ENCODE measurements at regions not wholly inside any gene's neighbourhood (a gene's known extent, or its start where the extent isn't known, plus 50 kb on each side); places are given as distances from the start of the nearest gene placed in this dataset.
"Not testable (repeated sequence)": the region's sequence is repeated elsewhere in the genome, so short reads cannot be mapped to it uniquely, and the experiment has no call there.

- DNase-seq (ENCODE audit: low read depth), result no peak
Measured at GRCh38 chr5:117624201-117624600, 1049.6 kb upstream of the SEMA6A start.

- DNase-seq (ENCODE audit: low read depth), result no peak
Measured at GRCh38 chr5:117623042-117623805, 1048.6 kb upstream of the SEMA6A start.

GRCh38 chr5:117621921-117622320, 1047.3 kb upstream of the SEMA6A start:
- DNase-seq (ENCODE audit: low read depth), result no peak

- DNase-seq (ENCODE audit: low read depth), result no peak
Measured at GRCh38 chr5:117615226-117615625, 1040.6 kb upstream of the SEMA6A start.

- no peak for DNase-seq (ENCODE audit: low read depth)
Measured at GRCh38 chr5:117614408-117614807, 1039.8 kb upstream of the SEMA6A start.

- DNase-seq (ENCODE audit: low read depth), result no peak
Measured at GRCh38 chr5:117604845-117605244, 1030.2 kb upstream of the SEMA6A start.

GRCh38 chr5:117599811-117600210, 1025.2 kb upstream of the SEMA6A start:
- DNase-seq (ENCODE audit: low read depth), result not testable (repeated sequence)

- no peak for DNase-seq (ENCODE audit: low read depth)
Measured at GRCh38 chr5:117594166-117594565, 1019.5 kb upstream of the SEMA6A start.

- no peak for DNase-seq (ENCODE audit: low read depth)
Measured at GRCh38 chr5:117590944-117591343, 1016.3 kb upstream of the SEMA6A start.

- no peak for DNase-seq (ENCODE audit: low read depth)
Measured at GRCh38 chr5:117588611-117589010, 1014.0 kb upstream of the SEMA6A start.

- no peak for DNase-seq (ENCODE audit: low read depth)
Measured at GRCh38 chr5:117587111-117587510, 1012.5 kb upstream of the SEMA6A start.

GRCh38 chr5:117568622-117569021, 994.0 kb upstream of the SEMA6A start:
- DNase-seq (ENCODE audit: low read depth), result no peak

GRCh38 chr5:117568126-117568525, 993.5 kb upstream of the SEMA6A start:
- DNase-seq (ENCODE audit: low read depth), result no peak

GRCh38 chr5:117562647-117563046, 988.0 kb upstream of the SEMA6A start:
- DNase-seq (ENCODE audit: low read depth), result no peak

- DNase-seq (ENCODE audit: low read depth), result no peak
Measured at GRCh38 chr5:117561531-117561930, 986.9 kb upstream of the SEMA6A start.

GRCh38 chr5:117559005-117559844, 984.6 kb upstream of the SEMA6A start:
- no peak for DNase-seq (ENCODE audit: low read depth)

- DNase-seq (ENCODE audit: low read depth), result no peak
Measured at GRCh38 chr5:117551236-117551635, 976.6 kb upstream of the SEMA6A start.

GRCh38 chr5:117547192-117547591, 972.6 kb upstream of the SEMA6A start:
- no peak for DNase-seq (ENCODE audit: low read depth)

- no peak for DNase-seq (ENCODE audit: low read depth)
Measured at GRCh38 chr5:117539692-117540091, 965.1 kb upstream of the SEMA6A start.

- DNase-seq (ENCODE audit: low read depth), result no peak
Measured at GRCh38 chr5:117533792-117534191, 959.2 kb upstream of the SEMA6A start.

- not testable (repeated sequence) for DNase-seq (ENCODE audit: low read depth)
Measured at GRCh38 chr5:117533051-117533670, 958.5 kb upstream of the SEMA6A start.

GRCh38 chr5:117519957-117520500, 945.4 kb upstream of the SEMA6A start:
- no peak for DNase-seq (ENCODE audit: low read depth)

GRCh38 chr5:117504305-117504704, 929.7 kb upstream of the SEMA6A start:
- no peak for DNase-seq (ENCODE audit: low read depth)

Data from stimulated activated CD8-positive, alpha-beta memory T cell treated with anti-CD3 and anti-CD28 coated beads, Interleukin-15, amount 100 ng/mL, for 1 hour (primary cell).